ENCODE measurements at regions not wholly inside any gene's neighbourhood (a gene's known extent, or its start where the extent isn't known, plus 50 kb on each side); places are given as distances from the start of the nearest gene placed in this dataset.

GRCh38 chr2:14706201-14706600, 73.7 kb downstream of the LRATD1 start:
- 100% methylated on average over 1 of the region's 1 CpG for WGBS, 2 donors
- H3K4me3 ChIP-seq (replicated peaks in 1 of 3) = no peak overlapping the region
- H3K36me3 ChIP-seq = no peaks in the 10 kb centered on the region
- intact Hi-C loops (cut with DNase I) = no loop called here
- H3K4me1 ChIP-seq = no peaks in the 10 kb centered on the region
- no peaks in the 10 kb centered on the region for H3K9me3 ChIP-seq
- no peaks in the 10 kb centered on the region for H3K27me3 ChIP-seq
- DNase-seq = no peak
- no peak overlapping the region for H3K27ac ChIP-seq
- TF ChIP-seq CTCF (IDR thresholded peaks at IDR 0.05) (no peak), POLR2A (IDR thresholded peaks at IDR 0.05) (no peak)

- DNase-seq = no peak
- Histone ChIP-seq H3K36me3 (no peaks in the 10 kb centered on the region), H3K27ac (no peak overlapping the region), H3K27me3 (no peaks in the 10 kb centered on the region), H3K4me3 (replicated peaks in 1 of 3) (no peak overlapping the region), H3K4me1 (no peaks in the 10 kb centered on the region), H3K9me3 (no peaks in the 10 kb centered on the region)
- TF ChIP-seq CTCF (IDR thresholded peaks at IDR 0.05) (no peak), POLR2A (IDR thresholded peaks at IDR 0.05) (no peak)
- WGBS, 2 donors = 65 to 77% methylated on average over 5 of the region's 5 CpGs
- intact Hi-C loops (cut with DNase I) = no loop called here
Measured at GRCh38 chr2:14712111-14712510, 79.6 kb downstream of the LRATD1 start.

GRCh38 chr2:14713248-14713647, 80.7 kb downstream of the LRATD1 start:
- no peaks in the 10 kb centered on the region for H3K36me3 ChIP-seq
- no peak for DNase-seq
- TF ChIP-seq CTCF (IDR thresholded peaks at IDR 0.05) (no peak), POLR2A (IDR thresholded peaks at IDR 0.05) (no peak)
- H3K27me3 ChIP-seq = no peaks in the 10 kb centered on the region
- WGBS, 2 donors = 83 to 87% methylated on average over 5 of the region's 5 CpGs
- intact Hi-C loops (cut with DNase I) = no loop called here
- H3K4me3 ChIP-seq (replicated peaks in 1 of 3) = no peak overlapping the region
- H3K27ac ChIP-seq = no peak overlapping the region
- H3K4me1 ChIP-seq = no peaks in the 10 kb centered on the region
- H3K9me3 ChIP-seq = no peaks in the 10 kb centered on the region

- WGBS, 2 donors = 76 to 88% methylated on average over 1 of the region's 1 CpG
- Histone ChIP-seq H3K27ac (no peak overlapping the region), H3K4me3 (replicated peaks in 1 of 3) (no peak overlapping the region), H3K4me1 (no peaks in the 10 kb centered on the region), H3K9me3 (no peaks in the 10 kb centered on the region), H3K27me3 (no peaks in the 10 kb centered on the region), H3K36me3 (no peaks in the 10 kb centered on the region)
- no peak for TF ChIP-seq CTCF (IDR thresholded peaks at IDR 0.05)
- TF ChIP-seq POLR2A (IDR thresholded peaks at IDR 0.05) = no peak
- intact Hi-C loops (cut with DNase I) = no loop called here
- DNase-seq = no peak
Measured at GRCh38 chr2:14715600-14715999, 83.1 kb downstream of the LRATD1 start.

GRCh38 chr2:14716319-14716718, 83.8 kb downstream of the LRATD1 start:
- no peak for TF ChIP-seq CTCF (IDR thresholded peaks at IDR 0.05)
- no peak for TF ChIP-seq POLR2A (IDR thresholded peaks at IDR 0.05)
- Histone ChIP-seq H3K36me3 (no peaks in the 10 kb centered on the region), H3K9me3 (no peaks in the 10 kb centered on the region), H3K27me3 (no peaks in the 10 kb centered on the region), H3K27ac (no peak overlapping the region), H3K4me1 (no peaks in the 10 kb centered on the region), H3K4me3 (replicated peaks in 1 of 3) (no peak overlapping the region)
- 28 to 33% methylated on average over 1 of the region's 1 CpG for WGBS, 2 donors
- DNase-seq = no peak
- intact Hi-C loops (cut with DNase I) = no loop called here
